ENCODE measurements at regions not wholly inside any gene's neighbourhood (a gene's known extent, or its start where the extent isn't known, plus 50 kb on each side); places are given as distances from the start of the nearest gene placed in this dataset.

DNA sequence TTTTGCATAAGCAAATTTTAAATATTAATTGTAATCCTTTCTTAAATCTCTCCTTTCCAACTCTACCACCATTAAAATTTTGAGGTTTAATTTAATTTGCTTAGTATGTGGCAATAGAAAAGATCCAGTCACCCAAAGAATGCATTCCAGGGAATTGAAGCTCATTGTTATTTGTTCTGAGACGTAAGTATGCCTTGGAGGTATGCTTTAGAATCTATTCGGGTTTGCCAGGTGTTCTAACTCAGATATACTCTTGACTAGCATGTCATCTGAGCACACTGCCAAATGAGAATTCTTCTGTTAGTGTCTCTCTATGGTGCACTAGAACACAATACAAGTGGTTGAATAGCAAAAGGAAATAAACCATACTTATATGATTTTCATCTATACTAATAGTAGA lies 813.6 kb upstream of the ADGRL2 start:
- DNase-seq (ENCODE audit: low read depth in 3 of 3, low spot score in 2 of 3) = no peak

DNA sequence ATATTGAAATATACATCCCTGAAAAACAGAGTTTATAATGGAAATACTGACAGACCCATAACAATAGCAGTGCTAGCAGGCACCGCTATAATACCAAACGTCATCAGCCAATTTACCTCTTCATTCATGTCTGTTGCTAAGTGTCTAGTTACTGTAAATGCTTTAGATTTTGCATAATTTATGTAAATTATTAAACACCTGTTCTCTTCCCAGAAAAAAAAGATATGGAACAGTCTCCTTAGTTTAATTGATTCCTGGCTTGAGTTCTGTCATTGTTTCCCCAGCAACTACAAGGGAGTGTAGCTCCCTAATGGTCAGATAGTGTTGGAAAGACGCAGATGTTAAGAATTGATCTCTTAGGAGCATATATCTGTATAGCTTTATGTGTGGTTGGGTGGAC lies 817.9 kb upstream of the ADGRL2 start:
- DNase-seq (ENCODE audit: low read depth in 3 of 3, low spot score in 2 of 3) = no peak

DNA sequence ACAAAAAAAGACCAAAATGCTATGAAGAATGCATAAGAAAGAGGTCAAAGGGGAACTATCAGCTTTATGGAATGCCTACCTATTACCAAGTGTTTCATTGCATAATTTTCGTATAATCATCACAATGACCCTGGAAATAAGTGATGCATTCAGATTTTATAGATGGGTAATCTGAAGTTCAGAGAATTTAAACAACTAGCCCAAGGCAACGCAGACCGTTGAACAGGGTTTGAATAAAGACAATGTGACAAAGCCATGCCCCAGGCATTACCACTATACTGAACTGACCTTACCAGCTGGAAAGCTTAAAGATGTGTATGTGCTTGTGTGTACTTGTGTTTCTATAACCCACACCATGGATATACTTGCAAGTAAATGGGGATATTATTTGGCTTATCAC lies 827.6 kb upstream of the ADGRL2 start:
- DNase-seq (ENCODE audit: low read depth in 3 of 3, low spot score in 2 of 3) = no peak

DNA sequence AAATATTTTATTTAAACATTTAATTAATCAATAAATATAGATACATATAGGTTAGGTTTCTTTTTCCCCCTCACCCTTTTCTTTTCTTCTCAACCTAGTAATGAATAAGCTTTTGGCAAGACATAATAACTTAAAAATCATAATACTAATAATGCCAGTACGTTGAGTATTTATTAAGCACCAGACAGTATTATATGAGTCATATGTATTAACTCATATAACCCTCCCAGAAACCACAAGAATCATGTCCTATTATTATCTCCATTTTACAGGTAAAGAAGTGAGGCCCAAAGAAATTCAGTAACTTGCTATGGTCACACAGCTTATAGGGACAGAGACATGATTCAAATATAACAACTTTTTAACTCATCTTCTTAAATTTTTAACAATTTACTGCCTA lies 834.5 kb upstream of the ADGRL2 start:
- DNase-seq (ENCODE audit: low read depth in 3 of 3, low spot score in 2 of 3) = no peak

DNA sequence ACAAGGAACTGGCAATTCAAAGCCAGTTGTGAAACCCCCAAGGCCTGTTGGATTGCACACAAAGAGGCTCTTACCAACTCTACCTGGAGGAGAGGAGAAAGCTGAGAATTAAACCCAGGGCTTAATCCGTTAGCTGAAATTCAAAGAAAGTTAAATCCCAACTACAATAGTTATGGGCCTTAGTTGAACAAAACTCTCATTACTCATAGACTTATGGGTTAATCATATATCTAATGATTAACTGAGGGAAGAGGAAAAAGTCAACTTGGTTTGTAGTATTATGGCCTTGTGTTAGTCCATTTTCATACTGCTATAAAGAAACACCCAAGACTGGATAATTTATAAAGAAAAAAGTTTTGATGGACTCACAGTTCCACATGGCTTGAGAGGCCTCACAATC lies 838.2 kb upstream of the ADGRL2 start:
- no peak for DNase-seq (ENCODE audit: low read depth in 3 of 3, low spot score in 2 of 3)

DNA sequence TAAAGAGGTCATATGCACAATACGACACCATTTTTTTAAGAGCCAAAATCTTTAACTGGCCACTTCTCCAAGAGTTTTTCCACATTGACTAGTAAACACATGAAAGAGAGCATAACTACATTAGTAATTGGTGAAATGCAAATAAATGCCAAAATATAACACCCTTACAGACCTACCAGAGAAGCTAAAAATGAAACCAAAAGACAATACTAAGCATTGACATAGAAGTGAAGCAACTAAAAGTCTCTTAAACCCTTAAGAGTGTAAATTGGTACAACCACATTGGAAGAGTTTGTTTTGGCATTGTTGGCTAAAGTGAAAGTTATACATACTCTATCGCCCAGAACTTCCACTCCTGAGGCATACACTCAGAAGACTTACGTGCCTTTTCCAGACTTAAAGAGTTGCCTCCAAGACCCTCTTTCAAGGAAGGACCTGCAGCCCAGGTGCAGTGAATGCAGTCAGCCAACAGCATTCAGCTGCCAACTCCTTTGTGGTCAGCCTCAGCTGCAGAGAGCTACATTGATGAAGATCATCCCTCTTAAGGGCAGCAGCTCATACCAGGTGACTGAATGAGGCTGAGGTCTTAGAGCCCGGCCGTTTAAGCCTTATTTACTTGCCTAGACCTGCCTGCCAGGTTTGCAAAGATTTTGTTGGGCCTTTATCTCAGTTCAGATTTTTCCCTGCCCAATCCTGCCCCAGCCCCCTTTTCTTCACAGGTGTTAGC lies 839.1 kb upstream of the ADGRL2 start:
- no peak for DNase-seq (ENCODE audit: low read depth in 3 of 3, low spot score in 2 of 3)

DNA sequence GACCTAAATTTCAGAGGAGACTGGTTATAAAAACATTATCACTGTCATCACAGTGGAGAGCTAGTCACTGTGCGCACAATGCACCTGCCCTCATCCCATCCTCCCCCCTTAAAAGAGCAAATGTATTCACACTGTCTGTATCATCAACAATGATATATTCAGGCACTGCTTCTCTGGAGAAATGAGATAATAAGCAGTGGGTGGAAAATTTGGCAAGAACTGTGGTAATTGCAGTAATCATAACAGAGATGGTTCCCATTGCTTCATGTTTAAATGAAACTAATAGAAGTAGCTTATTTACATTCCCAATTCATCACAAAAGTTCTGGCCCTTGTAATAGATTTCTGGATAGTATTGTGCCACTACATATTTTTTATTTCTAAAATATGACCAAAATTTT lies 867.4 kb upstream of the ADGRL2 start:
- no peak for DNase-seq (ENCODE audit: low read depth in 3 of 3, low spot score in 2 of 3)

DNA sequence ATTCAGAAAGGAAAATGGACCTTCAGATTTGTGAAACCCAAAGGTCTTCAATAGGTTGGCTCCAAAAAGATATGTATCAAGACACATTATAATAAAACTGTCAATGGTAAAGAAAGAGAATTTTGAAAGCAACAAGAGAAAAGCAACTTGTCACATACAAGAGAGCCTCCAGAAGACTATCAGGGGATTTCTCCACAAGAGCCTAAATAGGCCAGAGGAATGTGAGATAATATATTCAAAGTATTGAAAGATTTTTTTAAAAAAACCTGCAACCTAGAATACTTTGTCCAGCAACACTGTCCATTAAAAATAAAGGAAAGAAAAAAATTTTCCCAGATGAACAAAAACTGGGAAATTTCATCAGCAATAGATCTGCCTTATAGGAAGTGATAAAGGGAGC lies 869.6 kb upstream of the ADGRL2 start:
- no peak for DNase-seq (ENCODE audit: low read depth in 3 of 3, low spot score in 2 of 3)

DNA sequence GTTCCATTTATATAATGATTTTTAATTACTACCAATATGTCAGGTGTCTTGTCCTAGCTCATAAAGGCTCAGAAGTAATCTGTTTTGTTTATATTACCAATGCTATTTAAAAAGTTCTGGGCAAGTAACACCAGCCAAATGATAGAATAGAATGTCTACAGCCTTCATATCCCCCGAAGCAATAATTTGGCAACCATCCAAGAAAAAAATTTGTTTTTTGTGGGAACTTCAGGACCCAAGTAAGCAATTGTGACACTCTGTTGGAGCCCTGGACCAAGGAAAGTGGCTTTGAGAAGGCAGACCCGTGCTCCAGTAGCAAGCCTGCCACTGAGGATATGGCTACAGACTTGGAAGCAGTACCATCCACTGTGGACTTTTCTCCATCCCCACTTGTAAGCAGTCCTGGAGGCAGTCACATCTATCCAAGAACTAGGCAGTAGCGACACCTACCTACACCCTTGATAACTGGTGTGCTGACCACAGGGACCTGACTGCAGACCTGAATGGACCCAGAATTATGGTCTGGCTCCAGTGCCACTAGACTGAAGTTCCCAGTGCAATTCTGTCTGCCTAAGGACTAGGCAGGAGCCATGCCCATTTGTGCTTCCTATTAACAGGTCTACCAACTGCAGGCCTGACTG lies 870.7 kb upstream of the ADGRL2 start:
- no peak for DNase-seq (ENCODE audit: low read depth in 3 of 3, low spot score in 2 of 3)

DNA sequence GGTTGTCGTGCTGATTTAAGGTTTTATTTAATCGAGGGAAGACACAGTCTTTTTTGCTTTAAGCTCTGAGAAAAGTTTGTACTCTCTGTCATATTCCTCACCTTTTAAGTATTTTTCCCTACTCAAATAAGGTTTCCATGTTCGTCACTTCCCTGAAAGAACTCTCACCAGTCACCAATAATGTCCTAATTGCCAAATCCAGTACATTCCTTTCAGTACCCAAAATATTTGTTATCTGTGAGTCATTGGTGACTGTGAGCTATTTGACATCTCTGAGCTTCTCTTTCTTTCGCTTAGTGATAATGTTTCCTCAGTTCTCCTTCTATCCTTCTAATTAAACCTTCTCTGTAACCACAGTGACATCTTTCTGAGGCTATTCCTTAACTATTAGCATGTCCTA lies 874.2 kb upstream of the ADGRL2 start:
- DNase-seq (ENCODE audit: low read depth in 3 of 3, low spot score in 2 of 3) = no peak

DNA sequence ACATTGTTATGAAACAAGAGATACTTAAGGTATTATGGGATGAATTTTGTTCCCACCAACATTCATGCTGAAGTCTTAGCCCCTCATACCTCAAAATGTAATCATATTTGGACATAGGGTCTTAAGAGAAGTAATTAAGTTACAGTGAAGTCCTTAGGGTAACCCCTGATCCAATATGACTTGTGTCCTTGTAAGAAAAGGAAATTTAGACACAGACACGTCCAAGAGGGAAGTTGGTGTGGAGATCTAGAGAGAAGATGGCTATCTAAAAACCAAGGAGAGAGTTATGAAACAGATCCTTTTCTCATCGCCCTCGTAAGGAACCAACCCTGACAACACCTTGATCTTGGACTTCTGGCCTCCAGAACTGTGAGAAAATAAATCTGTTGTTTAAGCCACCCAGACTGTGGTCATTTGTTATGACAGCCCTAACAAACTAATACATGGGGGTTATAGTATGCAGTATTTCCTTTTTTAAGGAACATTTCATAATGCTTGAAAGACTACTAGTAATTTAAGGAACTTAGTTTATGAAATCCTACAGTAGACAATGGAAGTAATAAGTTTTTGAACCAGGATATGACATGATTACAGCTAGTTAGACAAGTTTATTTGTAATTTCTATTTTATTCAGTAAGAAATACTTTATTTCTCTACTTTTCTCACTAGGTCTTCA lies 875.5 kb upstream of the ADGRL2 start:
- DNase-seq (ENCODE audit: low read depth in 3 of 3, low spot score in 2 of 3) = no peak

DNA sequence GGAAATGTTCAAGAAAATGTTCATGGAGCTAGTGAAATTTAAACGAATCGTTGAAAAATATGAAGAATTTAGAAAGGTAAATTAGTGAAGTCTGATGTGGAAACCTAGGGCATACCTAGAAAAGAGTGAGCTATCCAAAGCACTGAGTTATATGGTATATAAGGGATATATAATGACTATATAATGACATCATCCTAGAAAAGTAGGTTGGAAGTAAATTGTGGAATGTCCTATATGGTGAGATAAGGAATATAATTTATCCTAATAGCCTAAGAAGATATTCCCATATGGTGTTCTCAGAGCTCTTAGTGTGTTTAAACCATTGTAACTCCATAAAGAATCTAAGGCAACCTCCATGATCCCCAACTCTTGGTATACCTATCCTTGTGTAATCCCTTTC lies 876.4 kb upstream of the ADGRL2 start:
- no peak for DNase-seq (ENCODE audit: low read depth in 3 of 3, low spot score in 2 of 3)

DNA sequence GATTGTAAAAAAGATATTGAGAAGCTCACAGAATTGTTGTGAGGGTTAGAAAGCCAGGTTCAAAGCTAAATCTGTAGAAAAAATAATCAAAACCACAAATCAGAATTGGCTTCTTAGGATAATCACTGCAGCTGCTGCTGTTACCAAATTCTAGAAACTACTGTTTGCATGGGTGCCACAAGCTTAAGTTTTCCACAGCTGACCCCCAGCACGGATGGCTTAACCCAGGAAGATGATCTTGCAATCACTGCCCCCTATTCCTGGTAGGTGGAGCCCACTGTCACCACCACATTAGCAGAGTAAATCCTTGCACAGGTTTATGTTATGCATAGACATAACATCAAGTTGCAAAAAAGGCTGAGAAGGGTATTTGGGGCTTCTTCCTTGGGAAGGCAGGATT lies 877.8 kb upstream of the ADGRL2 start:
- DNase-seq (ENCODE audit: low read depth in 3 of 3, low spot score in 2 of 3) = no peak

DNA sequence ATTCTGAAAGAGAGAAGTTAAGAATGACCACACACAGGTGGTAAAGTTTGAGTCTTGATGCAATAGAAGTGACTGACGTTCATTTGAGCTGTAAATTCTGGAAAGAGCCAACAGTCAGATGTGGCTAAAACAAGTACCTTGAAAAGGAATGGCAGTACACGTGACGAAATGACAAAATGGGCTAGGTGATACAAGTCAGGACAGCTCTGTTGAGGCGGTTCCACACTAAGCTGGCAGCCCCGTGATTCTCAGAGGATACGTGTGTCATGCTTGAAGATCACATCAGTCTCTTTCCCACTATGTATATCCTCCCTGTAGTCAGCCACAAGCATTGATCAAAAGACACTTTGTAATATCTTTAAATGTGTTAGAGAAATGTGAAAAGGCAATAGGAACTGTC lies 881.3 kb upstream of the ADGRL2 start:
- DNase-seq (ENCODE audit: low read depth in 3 of 3, low spot score in 2 of 3) = no peak

DNA sequence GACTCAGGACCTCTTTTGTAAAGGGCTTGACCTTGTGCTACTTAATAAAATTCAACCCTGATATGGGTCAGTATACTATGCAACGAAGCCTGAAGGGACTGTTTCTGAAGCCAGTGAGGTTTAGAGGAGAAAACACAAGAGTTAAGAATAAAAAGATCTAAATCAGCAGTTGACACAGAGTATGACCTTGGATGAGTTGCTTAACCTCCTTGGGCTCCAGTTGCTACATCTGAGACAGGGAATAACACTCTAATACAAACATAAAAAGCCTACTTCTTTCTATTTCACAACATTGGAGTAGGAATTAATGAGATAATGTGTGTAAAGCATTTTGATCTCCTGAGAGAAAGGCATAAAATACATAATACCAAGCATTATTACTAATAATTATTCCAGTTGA lies 882.4 kb upstream of the ADGRL2 start:
- no peak for DNase-seq (ENCODE audit: low read depth in 3 of 3, low spot score in 2 of 3)

DNA sequence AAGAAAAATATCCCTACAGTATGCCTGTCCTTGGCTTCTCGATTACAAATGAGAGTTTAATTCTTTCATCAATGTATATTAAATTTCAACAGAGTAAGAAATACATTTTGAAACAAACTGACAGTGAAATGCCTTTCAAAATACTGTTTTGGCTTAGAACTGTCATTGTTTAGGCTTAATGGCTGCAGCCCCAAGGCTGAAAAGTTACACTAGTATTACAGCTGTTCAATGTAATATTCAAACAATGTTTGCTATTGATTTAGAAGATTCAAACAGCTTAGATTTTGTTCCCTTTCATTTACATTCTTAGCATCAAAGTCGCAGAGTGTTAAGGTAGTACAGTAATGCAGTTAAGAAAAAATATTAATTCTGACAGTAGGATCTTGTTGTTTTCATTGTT lies 882.9 kb upstream of the ADGRL2 start:
- no peak for DNase-seq (ENCODE audit: low read depth in 3 of 3, low spot score in 2 of 3)

DNA sequence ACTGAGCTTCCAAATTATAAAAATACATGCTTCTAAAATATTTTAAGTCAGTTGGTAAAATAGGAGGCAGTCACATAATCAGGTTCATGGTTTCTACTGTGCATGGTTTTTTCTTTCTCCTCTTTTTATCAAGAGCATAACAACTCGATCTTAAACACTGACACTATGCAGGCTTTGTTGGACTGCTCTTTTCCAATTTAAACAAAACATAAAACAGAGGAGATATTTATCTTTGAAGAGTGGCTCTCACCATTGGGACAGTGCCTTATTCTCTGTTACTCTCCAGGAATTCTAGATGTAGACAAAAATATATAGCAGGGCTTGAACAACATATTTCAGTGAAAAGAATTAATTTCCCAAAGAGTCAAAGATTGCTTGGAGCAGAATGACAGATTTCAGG lies 883.5 kb upstream of the ADGRL2 start:
- DNase-seq (ENCODE audit: low read depth in 3 of 3, low spot score in 2 of 3) = no peak

DNA sequence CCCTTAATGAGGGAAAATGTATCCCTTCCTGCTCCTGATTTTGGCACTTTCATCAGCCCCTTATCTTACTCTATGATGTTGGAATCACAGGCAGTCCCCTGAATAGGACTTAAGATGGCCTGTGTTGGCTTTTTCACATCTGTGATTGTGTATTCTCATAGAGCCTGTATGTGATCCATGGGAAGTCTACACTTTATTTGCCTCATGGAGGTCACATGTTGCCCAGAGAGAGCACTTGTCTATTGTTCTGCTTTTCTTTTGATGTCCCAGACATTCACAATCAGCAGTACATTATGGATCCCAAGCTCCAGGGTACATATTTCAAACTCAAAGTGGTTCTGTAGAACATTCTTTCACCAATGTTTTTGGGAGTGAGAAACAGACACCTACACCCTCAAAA lies 885.2 kb upstream of the ADGRL2 start:
- no peak for DNase-seq (ENCODE audit: low read depth in 3 of 3, low spot score in 2 of 3)

DNA sequence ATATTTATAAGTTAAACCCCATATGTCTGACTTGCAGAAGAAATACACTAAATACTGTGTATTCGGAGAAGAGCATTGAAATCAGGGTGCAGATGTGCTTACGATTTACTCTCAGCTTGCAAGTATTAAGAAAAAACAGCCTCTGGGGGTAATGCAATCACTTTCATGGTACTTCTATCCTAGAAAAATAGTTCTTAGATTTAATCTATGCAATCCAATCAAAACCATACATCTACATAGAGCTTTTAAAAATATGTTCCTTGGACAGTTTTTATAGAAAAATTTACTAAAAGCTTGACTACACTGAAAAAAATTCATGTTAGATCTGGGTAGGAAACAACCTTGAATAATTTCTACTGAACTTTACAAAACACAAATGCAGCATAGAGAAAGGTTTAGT lies 890.3 kb upstream of the ADGRL2 start:
- no peak for DNase-seq (ENCODE audit: low read depth in 3 of 3, low spot score in 2 of 3)

DNA sequence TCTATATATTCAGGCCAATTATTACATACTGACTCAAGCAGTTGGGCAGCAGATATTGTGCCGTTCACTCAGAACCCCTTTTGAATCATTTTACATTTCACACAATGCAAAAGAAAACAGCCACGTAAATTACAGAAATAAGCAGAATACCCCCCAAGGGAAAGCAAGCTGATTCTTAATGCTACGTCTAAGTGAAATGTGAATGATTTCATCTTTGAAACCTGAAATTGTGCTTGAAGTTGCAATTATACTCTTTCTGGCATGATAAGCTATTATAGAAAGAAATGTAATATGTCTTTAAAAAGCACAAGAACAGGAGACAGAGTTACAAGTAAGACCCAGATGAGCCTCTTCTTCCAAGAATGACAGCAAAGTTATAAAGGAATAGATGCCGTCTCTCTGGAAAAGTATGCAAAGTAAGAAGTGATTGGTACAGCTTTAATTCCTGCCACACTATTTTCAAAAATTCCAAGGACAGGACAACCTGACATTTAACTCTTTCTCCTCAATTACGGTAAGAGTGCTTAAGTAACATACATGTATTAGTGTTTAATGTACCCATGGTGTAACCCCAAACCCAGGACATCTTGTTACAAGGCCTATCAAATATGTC lies 891.5 kb upstream of the ADGRL2 start:
- no peak for DNase-seq (ENCODE audit: low read depth in 3 of 3, low spot score in 2 of 3)

DNA sequence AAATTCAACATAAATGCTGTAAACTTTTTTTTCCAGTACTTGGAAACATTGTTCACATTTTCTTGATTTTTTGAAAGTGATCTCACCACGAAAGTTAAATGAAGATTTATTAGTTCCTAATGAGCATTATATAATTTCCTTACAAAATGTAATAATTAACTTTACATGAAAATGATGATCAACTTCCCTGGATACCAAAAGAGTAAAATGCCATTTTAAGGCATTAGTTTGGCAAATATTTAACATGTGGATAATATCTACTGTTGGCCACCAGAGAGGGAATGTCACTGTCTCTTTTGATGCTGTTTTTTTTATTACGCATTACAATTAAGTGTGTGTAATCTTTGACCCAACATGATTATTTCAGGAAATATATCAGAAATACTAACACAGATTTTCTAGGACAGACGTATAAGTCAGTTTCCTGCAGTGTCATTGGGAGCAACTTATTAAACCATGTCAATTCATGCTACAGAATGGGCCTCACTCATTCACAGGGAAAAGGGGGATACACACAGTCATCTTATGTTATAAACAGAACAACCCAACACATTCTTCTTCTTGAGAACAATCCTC lies 903.9 kb upstream of the ADGRL2 start:
- no peak for DNase-seq (ENCODE audit: low read depth in 3 of 3, low spot score in 2 of 3)

DNA sequence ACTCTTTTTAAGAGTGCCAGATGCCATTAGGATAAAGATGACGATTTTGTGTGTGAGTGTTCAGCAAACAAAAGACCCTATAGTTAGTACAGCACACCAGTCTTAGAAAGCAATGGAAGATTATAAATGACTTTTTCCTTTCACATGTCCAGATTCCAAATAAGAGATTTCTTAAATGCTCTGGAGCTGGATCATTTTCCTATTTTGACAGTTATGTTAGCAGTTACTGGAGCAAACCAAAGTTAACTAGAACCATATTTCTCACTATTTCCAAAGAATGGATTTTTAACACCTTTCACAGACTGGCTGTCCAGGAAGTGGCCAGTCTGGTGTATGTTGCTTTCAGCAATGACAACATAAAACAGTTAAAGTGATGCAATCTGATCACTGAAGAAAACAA lies 905.8 kb upstream of the ADGRL2 start:
- DNase-seq (ENCODE audit: low read depth in 3 of 3, low spot score in 2 of 3) = no peak

Measured in right renal cortex interstitium (tissue), 3 donors.